Non-pigmented ciliary epithelial cell (primary cell): ENCODE measurements at regions not wholly inside any gene's neighbourhood (a gene's known extent, or its start where the extent isn't known, plus 50 kb on each side); places are given as distances from the start of the nearest gene placed in this dataset.
"Not testable (repeated sequence)": the region's sequence is repeated elsewhere in the genome, so short reads cannot be mapped to it uniquely, and the experiment has no call there.

Source experiments
- DNase-seq: peaks from one replicate; pipeline ENCODE4 v3.0.0-alpha.2; 2010; ENCODE audit warnings: low read depth

DNA sequence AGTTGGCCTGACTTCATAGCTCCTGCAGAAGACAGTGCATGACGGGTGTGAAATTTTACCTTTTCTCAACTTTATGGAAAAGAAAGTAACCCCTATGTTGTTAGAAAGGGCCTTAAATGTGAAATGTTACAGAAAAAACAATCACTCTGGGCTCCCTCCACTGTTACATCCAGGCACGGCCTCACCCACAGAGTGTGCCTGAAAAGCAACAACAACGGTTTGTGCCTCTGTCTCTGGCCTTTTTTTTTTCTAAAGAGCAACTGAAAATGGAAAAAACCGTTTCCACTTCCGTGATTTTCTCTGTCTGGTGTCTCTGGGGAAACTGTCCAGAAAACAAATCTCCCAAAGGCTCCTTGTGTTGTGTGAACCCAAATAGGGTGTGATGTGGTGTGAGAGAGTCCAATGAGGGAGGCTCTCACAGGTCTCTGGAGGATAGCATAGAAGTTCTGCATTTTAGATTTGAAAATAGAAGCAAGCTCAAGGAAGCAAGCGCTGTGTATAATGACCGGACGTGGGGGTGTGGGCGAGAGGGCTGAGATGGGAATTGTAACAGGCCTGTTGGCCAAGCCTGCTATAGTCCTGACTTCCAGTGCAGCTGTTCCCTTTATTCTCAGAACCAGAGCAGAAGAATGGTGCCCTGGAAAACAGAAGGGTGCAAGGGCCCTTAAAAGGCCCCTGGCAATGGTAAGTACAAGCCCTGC, 221.8 kb upstream of the TUT7 start:
- DNase-seq = no peak

DNA sequence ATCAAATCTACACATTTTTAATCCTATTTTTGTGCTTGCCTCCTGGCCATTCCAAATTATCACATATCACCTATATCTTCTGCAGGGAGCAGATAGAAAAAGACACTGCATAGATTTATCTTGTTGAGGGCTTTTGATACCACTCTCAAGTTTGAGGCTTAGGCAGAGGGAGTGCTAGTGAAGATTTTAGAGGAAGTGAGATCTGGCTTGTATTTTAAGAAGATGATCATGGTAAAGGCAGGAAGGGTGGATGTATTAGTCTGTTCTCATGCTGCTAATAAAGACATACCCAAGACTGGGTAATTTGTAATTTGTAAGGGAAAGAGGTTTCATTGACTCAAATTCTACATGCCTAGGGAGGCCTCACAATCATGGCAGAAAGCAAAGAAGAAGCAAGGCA, 220.9 kb upstream of the TUT7 start:
- no peak for DNase-seq

DNA sequence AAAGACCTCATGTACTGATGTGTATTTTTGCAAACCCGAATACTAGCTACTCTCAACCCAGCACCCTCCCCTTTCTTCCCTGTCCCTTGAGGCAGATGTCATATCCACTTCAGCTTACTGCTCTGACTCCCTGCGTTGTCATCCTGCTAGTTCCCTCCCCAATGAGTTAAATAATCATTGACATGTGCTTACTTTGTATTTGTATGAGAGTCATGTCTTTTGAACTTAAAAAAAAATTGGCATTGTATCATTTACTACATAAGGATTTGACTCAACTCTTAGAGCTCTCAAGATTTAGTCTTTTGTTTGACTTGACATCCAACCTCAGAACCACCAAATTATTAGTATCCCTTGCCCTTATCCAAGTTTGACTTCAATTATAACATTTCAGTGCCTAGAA, 219.7 kb upstream of the TUT7 start:
- no peak for DNase-seq

DNA sequence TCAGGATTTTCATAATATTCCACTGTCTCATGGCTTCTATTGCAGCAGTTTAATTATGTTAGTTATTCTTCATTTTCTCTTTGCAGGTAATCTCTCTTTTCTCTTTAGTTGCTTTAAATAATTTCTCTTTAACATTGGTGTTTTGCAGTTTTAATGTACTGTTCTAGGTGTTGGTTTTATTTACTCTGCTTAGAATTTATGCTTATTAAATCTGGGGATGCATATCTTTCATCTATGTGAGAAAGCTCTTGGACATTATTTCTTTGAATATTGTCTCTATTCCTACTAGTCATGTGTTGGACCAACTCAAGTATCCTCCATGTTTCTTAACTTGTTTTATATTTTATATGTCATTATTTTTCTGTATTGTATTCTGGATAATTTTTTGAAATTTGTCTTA, 218.7 kb upstream of the TUT7 start:
- no peak for DNase-seq

DNA sequence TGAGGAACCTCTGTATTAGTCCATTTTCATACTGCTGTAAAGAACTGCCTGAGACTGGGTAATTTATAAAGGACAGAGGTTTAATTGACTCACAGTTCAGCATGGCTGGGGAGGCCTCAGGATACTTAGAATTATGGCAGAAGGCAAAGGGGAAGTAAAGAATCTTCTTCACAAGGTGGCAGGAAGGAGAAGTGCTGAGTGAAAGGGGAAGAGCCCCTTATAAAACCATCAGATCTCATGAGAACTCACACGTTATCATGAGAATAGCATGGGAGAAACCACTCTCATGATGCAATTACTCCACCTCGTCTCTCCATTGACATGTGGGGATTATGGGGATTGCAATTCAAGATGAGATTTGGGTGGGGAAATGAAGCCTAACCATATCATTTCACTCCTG, 211.4 kb upstream of the TUT7 start:
- DNase-seq = not testable (repeated sequence)

DNA sequence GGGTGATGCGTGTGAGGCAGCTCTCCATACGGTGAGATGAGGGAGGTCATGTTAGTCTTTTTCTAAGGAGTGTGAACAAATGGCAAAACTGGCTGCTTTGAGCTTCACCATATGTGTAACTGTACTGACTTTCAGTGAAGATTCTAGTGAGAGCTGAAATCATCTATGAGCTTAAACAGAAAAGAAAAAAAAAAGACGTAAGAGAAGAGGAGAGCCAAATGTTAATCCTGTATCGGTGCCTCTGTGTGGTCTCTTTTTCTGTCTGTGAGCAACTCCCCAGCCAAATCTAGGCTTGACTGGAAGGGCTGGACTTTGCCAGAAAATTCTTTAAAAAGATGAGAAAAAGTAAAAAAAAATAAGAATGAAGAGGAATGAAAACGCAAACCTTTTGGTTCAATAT, 209.7 kb upstream of the TUT7 start:
- no peak for DNase-seq

DNA sequence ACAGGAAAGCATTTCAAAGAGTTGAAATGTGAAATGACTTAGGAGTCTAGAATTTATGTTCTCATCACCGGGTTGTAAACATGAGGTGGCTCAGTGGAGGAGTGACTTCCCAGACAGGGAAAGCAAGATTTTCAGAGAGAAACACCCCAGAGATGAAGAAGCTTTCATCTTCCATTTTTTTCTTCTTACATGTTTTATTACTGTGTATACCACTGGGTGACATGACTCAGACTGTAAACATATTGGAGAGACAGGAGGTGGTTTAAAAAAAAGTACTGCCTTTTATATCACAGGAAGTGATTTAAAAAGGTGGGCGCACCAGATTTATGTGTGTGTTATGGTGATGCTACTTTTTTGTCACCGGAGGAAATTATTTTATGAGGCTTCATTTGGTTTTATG, 209.1 kb upstream of the TUT7 start:
- peak; percentile 36 for DNase-seq

DNA sequence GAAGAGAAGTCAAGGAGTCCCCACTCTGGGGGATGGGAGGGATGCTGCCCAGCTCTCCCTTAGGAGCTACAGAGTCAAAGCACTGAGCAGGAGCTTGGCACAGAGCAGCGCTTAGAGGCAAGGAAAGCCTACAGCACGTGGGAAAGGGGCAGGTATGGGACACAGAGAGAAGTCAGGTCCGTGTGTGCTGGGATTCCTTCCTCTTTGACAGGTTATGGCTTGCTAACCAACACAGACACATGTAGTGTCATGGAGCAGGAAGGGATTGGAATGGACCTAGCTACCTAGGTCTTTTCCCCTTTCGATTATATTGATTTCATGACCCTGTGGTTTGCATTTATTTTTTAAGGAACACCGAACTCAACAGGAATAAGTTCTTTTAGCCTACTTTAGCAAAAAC, 208.5 kb upstream of the TUT7 start:
- no peak for DNase-seq

DNA sequence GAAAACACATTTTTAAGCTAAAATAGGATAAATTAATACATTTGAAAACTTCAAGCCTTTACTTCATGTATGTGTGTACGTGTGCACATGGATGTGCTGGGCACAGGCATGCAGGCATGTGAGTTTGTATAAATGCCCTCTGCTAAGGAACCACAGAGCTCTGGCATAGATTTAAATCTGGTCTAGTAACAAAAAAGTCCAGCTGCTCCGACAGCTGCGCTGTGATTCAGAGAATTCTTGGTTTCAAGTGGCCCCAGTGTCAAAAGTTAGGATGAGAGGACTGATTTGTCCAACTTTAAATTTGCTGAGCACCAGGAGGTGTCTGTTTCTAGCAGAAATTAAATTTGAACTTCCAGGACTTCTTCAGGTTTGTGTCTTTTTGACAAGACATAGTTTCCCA, 203.7 kb upstream of the TUT7 start:
- no peak for DNase-seq

DNA sequence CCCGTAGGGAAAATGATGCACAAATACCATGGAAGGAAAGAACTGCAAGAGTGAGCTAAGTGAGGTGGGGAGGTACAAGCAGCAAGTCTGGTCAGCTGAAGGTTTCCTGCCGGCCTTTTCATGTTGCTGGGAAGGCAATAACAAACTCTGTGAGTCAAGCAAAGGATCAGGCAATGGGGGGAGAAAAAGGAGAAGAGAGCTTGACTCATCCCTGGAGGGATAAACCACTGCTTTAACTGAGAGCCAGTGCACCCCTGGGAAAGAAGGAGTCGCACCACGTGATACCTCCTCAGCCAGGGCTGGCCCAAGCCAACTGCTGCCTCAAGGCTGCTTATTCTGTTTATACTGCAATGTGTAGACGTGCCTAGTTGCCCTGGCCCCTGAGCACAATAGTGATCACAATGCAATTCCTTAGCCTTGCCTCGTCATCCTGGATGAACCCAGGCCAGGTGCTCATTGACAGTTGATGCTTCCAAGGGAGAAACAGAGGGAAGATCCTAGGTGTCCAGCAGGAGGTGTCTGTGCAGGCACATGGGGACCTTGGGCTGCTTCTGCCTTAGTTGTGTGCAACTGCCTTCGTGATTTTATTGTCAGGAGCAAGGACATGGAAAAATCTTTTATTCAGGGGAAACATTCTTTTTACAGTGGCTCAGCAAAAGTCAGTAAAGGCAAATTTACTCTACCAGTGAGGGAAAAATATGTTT, 203.0 kb upstream of the TUT7 start:
- peak; percentile 85 for DNase-seq

DNA sequence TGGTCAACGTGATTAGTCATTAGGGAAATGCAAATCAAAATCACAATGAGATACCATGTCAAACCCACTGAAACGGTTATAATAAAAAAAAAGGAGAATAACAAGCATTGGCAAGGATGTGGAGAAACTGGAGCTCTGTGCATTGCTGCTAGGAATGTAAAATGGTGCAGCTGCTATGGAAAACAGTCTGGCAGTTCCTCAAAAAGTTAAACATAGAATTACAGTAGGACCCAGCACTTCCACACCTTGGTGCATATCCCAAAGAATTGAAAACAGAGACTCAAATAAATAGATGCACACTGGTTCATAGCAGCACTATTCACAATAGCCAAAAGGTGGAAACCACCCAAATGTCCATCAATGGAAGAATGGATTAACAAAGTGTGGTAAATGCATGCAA, 201.5 kb upstream of the TUT7 start:
- no peak for DNase-seq

DNA sequence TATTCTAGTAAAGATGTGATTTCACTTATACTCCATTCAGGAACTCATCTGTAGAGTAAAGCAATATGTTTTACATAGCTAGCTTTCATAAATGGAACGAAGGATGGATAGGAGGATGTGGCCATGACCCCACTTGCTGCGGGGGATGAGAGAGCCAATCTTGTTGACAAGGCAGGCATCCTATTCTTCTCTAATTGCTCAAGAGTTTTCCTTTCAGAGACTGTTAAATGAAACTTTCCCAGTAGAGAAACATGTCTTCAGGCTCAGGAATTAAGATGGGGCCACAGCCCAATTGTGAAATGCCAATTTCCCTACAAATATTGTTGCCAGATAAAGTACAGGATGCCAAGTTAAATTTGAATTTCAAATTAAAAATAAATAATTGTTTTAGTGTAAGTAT, 196.2 kb upstream of the TUT7 start:
- DNase-seq = no peak

DNA sequence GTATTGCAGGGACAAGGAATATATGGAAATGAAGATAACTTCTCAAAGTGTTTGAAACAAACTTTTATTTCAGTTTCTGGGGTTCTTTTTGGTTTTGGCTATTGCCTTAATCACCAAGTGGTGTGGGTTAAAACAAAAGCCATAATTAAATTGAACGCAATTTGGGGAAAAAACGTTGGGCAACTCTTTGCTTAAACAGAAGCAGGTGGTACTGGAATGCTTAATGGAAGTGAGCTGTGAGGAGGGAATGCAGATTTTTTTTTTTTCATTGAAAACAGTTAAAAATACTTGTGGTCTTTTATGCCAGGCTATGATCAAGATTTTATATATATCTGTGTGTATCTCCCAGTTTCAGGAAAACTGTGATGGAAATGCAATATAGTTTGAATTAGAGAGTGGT, 195.7 kb upstream of the TUT7 start:
- no peak for DNase-seq

DNA sequence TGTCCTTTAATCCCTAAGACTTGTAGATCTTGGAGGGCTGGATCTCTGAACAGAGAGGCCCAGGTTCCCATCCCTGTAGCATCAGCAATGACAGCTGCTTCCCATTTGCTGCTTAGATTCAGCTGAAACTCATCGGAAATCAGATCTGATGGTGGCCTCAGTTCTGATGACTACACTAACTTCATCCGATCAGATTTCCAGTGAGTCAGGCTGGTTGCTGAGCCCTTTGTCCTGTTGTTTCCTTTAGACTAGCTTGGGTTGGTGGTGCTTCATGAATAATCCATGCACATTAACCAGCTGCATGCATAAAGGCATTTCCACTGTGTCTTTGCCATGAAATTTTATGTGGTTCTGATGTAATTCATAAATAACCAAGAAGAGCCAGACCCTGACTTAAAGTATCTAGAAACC, 195.2 kb upstream of the TUT7 start:
- peak; percentile 85 for DNase-seq

DNA sequence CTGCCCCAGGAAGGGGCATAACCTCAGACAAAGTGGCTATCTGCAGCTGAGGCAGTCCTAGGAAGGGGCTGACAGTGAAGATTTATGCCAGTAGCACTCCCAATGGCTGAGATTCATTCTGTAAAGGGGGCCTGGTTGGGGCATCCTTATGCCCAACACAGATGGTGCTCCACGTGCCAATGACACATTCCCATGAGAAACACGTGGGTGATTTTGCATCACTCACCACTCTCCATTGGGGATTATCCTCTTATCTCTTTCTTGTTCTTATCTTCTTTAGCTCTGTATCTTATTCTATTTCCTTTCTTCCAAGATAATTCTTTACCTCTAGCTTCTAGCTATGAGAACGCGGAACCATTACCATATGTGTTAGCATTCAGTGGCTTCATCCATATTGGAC, 194.0 kb upstream of the TUT7 start:
- DNase-seq = no peak

DNA sequence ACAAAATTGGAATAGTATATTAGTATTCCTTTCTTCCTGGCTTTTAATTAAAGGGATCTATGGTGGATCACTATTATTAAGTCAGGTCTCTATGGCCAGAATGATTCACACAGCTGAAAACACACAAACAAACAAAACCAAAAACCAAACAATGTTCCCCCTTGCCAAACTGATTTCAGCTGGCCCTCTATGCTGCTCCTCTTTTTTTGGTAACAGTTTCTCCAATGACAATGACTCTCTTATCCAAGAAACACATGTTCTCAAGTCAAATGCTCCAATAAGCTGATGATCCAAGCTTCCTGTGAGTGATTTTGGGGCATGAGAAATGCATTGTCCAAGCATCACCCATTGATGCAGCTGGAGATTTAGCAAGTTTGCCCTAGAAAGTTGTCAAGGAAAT, 193.4 kb upstream of the TUT7 start:
- DNase-seq = no peak

DNA sequence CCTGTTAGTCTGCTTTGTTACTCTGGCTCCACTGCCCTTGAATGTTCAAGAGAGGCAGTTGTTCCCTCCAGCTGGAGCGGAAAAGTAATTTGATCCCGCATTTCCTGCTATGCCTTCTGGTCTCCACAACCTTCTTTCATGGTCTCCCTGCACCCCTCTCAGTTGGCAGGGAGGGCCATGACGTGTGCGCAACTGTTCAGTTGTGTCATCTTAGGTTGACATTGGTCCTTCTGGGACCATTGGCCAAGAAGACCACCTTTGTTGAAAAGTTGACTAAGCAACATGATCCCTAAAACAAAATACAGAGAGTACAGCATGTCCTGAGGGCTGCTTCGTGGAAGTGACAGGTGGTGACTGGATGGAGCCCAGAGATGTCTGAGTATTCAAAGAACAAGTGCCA, 192.5 kb upstream of the TUT7 start:
- no peak for DNase-seq

DNA sequence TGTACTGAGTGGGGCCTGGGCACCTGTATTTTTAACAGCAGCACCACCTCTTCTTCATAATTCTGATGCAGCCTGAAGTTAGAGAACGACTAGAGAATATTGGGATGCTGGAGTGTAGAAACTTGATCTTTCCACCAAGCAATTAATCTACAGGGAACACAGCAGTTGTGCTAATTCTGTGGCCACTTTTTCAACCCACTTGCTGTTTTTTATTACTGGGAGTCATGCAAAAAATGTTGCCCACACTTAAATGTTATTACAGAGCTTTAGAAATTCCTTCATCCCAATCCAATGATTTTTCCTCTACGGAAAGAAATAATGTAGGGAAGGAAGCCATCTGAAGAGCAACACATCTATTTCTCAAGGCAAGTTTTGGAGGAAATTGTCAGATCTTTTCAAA, 190.9 kb upstream of the TUT7 start:
- DNase-seq = no peak

DNA sequence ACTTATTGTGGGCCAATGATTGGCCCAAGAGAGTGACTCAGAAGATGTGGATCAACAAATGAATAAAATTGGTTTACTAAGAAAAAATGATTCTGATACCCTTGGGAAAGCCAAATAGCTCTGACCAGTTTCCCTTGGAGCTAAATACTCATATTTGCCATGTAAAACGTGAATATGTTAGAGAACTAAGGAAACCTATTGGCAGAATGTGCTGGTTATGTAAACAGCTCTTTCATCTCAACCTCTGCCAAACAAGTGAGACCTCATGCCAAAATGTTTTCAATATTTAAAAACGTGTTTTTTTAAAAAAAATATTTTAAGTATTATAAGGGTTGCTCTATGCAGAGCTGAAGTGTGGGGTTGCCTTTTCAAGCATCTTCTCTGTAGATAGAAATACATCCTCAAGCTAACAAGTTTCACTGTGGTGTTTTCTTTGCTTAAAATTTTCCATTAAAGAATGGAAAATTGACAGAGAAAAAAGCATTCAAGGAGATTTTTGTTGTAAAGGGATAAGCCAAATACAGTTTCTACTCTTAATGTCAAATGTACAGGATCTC, 186.9 kb upstream of the TUT7 start:
- no peak for DNase-seq

DNA sequence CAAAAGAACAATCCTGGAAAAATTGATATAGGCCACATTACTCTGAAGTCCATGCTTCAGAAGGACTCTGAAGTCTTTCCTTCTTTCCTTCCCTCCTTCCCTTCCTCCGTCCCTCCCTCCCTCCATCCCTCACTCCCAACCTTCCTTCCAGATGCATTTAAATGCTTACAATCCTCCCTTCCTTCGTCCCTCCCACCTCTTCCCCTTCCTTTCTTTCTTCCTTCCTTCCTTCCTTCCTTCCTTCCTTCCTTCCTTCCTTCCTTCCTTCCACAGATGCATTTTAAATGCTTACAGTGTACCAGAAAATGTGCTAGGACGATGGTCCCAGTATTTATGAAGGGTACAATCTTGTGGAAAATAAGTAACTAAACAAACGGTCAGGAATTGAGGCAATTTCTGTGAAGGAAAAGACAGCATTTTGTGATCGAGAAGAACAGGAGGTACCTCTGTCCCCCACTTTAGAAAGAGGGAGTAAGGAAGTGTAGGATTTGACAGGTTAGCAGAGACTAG, 181.3 kb upstream of the TUT7 start:
- no peak for DNase-seq

DNA sequence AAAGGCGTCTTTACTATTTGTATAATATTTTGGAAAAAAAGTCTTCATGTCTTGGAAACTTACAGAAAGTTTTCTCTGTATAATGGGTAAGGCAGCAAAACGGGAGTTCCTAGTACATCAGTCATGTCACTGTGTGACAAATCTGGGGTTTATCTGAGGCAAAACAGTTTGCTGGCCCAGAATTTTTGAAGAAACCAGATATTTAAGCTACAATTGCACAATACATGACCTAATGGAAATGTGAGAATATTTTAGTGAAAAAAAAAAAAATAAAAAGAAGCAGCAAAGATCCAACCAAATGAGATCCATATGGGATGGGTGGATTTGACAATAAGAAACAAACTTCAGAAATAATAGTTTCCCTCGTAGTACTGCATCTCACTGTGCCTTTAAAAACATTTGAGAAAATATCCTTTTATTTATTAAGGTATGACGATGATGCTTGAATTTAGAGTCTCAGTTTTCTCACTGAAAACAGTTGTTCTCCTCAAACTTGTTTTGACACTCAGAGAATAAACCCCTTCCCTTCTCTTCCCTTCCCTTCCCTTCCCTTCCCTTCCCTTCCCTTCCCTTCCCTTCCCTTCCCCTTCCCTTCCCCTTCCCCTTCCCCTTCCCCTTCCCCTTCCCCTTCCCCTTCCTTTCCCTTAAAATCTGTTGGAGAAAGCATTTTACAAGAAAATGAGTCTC, 180.5 kb upstream of the TUT7 start:
- peak; percentile 34 for DNase-seq

DNA sequence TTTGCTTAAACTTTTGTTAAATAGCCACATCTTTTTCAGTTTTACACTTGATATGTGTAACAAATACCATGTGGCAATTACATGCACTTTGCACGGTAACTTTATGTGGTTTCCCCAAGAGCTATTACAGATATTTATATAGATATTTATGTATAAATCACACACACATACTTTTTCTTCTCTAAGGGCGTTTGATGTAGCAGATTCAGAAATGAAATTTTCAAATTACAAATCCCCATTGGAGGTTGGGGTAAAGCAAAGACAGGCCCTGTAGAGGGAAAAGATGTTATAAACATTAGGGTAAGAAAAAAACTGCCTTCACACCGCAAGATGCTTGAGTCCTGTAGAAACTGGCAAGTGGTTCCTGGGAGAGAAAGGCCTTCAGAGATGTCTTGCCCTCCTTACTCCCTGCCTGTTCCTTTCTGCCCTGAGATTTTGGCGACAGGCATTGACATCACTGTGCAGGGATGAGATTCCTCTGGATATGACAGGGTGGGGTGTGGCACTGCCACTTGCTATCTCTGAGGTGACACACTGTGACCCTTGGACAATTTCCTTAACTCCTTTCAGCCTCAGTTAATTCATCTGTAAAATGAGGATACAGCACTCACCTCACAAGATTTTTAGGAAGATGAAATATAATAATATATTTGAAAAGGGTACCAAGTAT, 177.9 kb upstream of the TUT7 start:
- DNase-seq = no peak
